HG03460 (cell line): ENCODE measurements at regions not wholly inside any gene's neighbourhood (a gene's known extent, or its start where the extent isn't known, plus 50 kb on each side); places are given as distances from the start of the nearest gene placed in this dataset.

Source experiments
- ATAC-seq: cut with Tn5 transposase; IDR thresholded peaks from one replicate; pipeline ENCODE4 v1.9.1; 2021; ENCODE audit not compliant: unreplicated experiment

DNA sequence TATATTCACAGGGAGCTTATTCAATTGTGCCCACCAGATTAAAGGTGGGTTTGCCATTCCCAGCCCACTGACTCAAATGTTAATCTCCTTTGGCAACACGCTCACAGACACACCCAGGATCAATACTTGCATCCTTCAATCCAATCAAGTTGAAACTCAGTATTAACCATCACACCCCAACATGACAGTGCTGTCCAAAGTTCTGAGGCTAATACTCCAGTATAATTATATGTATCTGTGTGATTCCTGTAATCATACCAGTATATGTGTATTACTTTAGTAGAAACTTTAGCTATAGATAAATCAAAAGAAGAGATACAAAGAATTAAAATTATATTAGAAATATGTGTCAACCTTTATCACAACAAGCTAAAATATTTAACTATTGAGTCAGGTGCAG lies 1166.0 kb downstream of the ZPLD1 start:
- no peak for ATAC-seq

DNA sequence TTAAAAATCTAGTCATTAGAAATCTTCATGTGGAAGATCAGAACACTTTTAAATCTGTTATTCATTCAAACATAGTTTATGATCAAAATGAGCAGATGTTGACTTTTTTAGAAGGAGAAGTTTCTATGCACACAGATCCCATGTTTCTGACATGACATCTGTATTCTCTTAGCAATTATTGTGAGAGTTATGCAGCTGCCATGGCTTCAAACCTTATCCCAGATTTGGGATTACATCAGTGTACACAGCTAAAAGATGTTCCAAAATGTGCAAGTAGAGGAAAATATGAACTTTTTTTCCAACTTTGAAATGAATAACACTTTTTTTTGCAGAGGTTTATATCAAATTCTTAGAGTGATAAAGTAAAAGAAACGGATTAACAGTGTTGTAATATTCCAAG lies 1166.9 kb downstream of the ZPLD1 start:
- no peak for ATAC-seq

DNA sequence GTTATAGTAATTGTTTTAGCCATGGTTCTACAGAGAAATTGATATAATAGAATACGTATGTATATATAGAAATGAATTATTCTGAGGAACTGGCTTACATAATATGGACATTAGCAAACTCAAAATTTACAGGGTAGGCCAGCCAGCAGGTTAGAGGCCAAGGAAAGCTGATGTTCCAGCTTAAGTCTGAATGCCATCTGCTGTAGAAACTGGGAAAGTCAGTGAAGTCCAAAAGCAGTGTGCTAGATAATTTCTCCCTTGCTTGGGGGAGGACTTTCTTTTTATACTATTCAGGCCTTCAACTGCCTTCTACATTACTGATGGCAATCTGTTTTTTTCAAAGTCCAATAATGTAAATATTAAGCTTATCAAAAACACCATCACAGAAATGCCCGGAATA lies 1174.7 kb downstream of the ZPLD1 start:
- ATAC-seq: no peak

DNA sequence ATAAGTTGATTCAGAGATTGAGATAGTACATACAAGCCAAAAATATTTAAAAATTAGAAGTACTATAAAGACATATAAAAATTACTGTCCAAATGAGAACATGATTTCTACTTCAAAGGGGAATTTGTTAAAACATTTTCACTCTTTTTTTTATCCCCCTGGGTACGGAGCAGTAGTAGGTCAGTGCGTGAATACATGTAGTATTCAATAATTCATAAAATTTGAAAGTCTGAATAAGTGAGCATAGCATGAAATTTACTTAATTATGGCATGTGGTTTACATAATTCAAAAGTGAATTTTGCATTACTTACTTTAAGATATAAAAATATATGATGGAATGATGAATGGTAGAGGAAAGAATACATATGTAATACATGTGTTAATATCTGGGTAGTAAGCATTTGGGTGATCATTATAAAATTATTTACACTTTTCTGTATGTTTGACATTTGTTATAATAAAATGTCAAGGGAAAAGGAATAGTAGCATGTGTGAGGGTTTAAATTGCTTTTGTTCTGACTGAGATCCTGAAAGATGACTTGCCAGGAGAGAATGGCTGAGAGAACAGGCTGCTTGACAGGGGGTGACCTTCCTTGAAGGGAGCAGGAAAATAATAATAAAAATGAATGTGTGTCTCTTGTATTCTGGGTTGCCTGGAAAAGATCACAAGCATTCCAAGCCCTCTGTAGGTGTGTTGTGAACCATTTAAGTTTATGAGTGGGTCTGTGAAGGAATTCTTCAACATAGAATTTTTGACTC lies 1178.8 kb downstream of the ZPLD1 start:
- ATAC-seq: no peak

DNA sequence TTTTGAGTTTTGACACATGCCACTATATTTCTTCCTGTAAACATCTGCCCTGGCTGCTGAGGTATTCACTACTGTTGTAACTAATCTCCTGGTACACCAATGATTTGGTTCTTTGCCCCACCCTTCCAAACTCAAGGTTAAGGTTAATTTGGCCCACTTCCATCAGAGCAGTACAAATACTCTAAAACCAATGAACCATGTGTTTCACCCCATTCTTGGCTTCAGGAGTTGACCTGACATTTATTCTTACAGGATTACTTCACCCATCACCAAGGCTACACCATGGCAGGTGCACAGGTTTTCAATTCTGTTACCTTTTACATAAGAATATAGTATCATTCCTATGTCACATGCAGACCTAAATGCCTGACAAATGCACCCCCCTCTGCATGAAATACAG lies 1179.9 kb downstream of the ZPLD1 start:
- ATAC-seq: no peak

DNA sequence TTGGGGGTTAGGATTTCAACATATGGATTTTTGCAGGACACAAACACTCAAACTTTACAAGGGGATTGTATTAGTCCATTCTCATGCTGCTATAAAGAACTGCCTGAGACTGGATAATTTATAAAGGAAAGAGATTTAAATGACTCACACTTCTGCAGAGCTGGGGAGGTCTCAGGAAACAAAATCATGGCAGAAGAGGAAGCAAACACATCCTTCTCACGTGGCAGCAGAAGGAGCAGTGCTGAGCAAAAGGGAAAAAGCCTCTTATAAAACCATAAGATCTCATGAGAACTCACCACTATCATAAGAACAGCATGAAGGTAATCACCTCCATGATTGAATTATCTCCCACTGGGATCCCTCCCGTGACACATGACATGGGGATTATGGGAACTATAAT lies 1183.1 kb downstream of the ZPLD1 start:
- no peak for ATAC-seq

DNA sequence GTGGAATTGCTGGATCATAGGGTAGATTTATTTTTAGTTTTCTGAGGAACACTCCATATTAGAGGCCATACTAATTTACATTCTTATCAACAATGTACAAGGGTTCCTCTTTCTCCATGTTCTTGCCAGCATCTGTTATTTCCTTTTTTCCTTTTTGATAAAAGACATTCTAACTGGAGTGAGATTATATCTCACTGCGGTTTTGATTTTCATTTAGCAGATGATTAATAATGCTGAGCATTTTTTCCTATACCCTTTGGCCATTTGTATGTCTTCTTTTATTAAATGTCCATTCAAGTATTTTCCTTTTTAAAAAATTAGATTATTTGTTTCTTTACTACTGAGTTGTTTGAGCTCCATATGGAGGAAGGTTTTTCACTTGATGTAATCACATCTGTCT lies 1189.5 kb downstream of the ZPLD1 start:
- ATAC-seq: no peak

DNA sequence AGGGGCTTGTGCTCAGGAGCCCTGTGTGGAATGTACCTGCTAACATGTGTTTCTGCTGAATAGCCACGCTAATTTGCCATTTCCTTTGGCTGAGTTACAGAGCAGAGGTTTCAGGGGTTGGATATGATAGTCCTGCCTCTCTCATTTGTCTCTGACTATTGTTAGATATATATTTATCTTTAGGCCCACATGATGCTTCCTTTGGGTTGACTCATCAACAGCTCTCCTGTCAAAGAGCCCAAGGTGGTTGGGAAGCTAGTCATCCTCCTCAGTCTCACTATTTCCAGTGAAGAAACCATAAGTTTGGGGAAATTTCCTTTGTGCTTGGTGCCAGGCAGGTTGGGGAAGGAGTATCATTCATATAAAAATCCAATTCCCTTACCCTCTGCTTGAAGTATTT lies 1194.6 kb downstream of the ZPLD1 start:
- ATAC-seq: no peak

DNA sequence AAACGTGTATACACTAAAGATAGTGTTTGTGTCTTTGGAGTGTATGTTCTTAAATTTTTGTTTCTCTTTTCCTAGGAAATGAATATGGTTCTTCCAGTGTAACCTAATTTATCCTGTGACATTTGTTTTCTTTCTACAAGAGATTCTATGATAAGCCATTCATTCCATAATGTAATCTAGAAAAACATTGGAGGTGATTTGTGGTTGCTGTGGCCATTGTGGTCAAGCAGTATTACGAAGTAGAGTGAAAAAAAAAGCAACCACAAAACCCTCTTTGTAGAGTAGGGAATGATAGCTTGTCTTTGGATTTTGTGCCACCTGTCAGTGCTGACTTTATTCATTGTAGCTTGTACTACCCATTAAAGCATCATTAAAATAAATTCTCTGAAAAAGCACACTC lies 1209.6 kb downstream of the ZPLD1 start:
- no peak for ATAC-seq

DNA sequence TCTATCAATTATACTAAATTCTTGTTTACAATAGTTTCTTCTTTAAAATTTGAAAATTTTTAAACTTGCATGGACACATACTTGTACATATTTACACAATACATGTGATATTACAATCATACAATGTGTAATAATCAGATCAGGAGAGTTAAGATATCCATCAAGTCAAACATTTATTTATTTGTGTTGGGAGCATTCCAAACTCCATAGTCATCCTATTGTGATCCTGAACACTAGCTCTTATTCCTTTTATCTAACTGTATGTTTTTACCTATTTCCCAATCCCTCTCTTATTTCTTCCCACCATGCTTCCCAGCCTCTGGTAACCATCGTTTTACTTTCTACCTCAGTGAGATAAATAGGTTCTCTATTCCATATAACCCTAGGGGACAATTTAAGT lies 1219.2 kb downstream of the ZPLD1 start:
- ATAC-seq: no peak

DNA sequence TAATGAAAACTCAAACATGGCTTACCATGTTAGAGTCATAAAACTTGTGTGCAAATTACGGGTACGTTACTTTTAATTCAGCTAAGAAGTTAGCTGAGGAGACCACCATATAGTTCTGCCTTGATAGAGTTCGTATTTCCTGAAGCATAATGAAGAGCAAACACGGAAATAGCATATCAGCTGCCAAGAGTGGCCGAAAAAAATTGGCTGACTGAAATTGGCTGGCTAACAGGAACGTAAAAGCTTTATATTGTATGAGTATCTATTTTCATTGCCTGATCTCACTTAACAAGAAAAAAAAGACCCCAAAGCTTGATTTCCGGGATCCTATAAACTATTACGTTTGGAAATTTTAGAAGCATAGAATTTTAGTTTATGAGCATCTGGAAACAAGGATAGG lies 1222.9 kb downstream of the ZPLD1 start:
- ATAC-seq: no peak

DNA sequence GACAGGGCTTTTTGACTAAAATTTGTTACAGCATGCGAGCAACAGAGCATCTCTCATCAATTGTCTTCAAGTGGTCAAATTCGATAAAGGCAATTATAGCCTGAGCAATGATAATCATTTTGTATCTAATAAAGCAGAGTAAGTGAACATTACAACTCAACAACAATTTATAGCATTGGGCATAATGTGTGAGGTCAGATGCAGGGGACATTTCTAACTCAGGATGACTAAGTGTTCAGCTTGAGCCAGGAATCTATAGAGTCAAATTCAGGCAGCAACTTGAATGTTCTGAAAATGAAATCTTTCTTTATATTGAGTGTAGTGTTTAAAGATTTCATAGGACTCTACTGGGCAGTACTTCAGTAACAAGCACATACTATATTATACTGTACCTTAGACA lies 1226.0 kb downstream of the ZPLD1 start:
- ATAC-seq: no peak

DNA sequence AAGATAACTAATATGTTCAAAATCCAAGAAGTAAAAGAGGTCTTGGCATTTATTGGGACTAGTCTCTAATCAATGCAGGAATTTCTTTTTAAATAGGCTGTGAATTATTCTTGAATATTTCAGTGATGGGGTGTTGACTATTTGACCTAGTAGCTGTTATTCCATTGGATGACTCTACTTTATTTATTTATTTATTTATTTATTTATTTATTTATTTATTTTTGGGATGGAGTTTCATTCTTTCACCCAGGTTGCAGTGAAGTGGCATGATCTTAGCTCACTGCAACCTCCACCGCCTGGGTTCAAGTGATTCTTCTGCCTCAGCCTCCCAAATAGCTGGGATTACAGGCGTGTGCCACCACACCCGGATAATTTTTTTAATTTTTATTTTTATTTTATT lies 1227.8 kb downstream of the ZPLD1 start:
- no peak for ATAC-seq

DNA sequence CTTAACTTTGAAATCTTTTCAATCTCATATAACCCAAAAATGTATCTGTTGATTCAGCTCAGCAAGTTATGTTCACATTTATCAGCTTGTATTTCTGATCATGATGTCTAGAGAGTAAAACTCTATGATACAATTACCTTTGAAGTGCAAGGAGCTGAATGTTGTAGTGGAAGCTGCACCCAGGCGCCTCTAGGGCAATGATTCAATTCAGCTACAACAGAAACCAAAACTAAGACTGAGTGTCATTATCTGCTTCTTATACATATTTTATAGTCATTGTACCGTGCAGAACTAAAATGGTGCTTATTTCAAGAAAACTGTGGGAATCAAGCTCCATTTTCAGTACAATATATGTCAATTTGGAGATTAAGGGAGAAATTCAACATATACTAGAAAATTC lies 1237.5 kb downstream of the ZPLD1 start:
- no peak for ATAC-seq

DNA sequence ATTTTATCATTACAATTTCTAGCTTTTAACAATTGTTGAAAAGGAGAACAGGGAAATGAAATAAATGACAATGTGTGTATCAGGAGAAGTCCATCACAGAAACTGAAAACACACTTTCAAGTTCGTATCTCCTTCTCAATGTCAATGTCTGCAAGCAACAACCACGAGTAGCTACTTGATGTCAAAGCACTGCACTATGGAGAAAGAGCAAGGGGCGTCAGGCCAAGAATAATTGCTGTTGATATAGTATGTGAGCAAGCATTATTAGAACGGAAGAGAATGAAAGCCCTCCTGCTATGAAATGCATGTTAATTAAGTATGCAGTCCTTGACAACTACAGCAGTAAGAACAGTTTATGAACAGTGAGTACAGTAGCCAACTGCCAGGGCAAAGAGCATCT lies 1250.1 kb downstream of the ZPLD1 start:
- ATAC-seq: no peak

DNA sequence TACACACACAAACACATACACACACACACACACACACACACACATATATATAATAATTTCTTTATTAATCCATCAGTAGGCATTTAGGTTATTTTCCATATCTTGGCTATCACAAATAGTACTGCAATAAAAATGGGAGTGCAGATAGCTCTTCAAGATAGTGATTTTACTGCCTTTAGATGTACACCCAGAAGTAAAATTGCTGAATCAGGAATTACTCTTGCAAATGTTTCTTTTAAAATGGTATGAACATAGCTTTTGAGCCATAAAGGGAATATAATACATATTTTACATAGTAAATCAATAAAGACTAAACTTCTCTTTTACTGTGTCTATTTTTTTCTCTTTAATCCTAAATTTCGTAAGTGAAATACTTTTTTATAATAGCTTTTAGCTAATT lies 1251.1 kb downstream of the ZPLD1 start:
- no peak for ATAC-seq

DNA sequence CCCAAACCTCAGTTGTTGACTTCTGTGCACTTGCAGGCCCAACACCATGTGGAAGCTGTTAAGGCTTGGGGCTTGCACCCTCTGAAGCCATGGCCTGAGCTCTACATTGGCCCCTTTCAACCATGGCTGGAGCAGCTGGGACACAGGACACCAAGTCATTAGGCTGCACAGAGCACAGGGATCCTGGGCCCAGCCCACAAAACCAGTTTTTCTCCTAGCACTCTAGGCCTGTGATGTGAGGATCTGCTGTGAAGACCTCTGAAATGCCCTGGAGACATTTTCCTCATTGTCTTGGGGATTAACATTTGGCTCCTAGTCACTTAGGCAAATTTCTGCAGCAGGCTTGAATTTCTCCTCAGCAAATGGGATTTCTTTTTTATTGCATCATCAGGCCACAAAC lies 1255.7 kb downstream of the ZPLD1 start:
- ATAC-seq: no peak

DNA sequence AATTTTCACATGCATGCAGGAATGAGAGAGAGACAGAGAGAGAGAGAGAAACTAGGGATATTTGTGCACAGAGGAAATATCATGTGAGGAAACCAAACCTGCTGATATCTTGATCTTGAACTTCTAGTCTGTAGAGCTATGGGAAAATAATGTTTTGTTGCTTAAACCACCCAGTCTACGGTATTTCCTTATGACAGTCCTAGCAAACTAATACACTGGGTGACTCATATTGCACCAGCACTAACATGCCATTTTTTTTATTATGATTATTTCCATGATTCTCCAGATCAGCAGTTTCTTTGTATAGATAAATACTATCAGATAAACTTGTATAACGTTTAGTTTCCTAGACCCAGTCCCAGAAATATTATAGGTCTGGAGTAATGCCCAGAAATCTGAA lies 1259.0 kb downstream of the ZPLD1 start:
- no peak for ATAC-seq

DNA sequence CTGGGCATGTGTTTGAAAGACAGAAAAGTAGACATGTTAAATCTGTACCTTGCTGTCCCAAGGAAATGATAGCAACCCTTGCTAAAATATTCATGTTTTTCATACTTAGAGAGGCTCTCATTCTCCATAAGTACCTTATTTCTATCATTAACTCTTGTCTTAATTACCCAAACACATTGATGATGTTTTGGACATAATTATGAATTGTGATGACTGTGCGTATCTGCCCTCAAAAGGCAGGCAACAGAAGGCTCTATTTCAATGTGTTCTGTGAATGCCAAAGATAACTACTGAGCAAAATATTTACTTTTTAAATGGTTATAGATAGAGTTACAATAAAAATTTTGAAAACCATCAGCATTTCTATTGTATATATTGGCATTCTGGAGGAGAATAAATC lies 1263.8 kb downstream of the ZPLD1 start:
- no peak for ATAC-seq

DNA sequence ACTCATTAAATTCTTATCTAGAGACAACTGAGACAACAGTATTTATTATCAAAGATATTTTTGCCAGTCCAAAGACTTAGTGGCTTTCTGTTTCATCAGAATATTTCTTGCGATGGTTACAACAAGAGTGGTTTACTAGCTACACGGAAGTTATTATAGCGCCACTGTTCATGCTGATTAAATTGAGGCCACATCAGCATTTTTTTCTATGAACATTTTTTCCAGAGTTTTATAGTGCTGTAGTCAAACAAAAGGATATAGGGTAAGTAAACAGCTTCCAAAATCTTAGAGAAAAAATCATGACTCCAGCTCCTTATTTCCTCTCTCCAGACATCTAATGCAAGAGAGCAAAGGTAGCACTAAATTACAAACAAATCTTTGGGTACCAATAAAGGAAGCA lies 1264.4 kb downstream of the ZPLD1 start:
- ATAC-seq: no peak

DNA sequence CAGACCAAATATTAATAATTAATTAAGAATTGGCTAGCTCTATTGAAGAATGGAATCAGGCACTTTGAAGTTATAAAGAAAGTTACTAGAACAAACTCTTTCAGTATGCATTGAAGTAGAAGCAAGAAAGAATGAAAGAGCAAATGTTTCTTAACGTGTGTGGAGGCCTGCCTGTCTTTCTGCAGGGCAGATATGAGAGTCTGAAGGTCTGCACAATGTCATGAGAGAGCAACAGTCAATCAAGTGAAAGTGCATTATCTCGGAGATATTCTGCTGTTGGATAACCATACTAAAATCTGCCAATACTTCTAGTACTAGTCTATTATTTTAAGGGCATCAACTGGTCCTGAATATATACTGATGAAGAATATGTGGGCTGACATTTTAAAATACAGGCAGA lies 1270.8 kb downstream of the ZPLD1 start:
- no peak for ATAC-seq

DNA sequence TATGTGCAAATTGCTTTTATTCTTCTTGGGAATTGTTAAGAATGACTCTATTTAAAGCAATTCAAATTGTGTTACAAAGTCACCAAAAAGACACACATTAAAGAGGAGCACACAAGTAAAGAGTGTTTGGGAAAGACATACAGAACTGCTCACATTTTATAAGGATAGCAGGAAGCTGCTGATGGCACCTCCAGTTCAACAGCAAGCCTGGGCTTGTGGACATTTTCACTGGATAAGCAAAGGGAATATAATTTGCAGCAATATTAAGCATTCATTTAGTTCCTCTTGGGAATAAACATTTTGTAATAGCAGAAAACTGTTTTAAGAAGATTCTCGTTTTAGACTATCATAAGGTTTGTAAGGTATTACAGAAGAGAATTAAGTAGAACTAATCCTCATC lies 1271.9 kb downstream of the ZPLD1 start:
- no peak for ATAC-seq

DNA sequence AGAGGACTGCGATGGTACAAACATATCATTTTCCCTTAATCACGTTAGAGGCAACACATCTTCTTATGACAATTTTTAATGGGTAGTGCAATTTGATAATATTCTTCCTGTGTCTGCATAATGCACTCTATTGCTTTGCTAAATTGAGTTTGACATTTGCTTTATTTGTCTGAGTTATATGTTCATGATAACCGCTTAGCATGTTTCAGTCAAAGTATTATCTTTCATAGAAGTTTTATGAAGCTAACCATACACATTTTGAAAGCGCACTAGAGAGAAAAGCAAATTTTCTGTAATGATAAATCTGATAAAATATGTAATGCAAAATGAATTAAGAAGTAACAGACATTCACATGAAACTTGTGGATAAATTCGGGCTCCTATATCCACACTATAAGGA lies 1276.9 kb downstream of the ZPLD1 start:
- no peak for ATAC-seq
